ENCODE measurements at regions not wholly inside any gene's neighbourhood (a gene's known extent, or its start where the extent isn't known, plus 50 kb on each side); places are given as distances from the start of the nearest gene placed in this dataset.
A peak's percentile ranks its signal among the peaks of the same experiment; 100 is the strongest.
"Not testable (repeated sequence)": the region's sequence is repeated elsewhere in the genome, so short reads cannot be mapped to it uniquely, and the experiment has no call there.

DNA sequence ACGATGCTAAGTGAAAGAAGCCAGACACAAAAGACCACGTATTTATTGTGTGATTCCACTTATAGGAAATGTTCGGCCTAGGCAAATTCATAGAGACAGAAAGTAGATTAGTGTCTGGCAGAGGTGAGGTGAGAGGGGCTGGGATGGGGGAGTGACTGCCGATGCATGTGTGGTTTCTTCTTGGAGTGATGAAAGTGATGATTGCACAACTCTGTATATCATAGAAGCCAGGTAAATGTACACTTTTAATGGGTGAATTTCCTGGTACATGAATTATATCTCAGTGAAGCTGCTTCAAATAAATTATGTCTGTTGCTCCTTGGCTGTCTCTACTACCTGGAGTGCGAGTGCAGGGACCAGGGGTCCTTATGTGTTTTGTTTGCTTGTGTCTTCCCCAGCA is 76.2 kb upstream of the PTCH1 start:
- no peak for FAIRE-seq

DNA sequence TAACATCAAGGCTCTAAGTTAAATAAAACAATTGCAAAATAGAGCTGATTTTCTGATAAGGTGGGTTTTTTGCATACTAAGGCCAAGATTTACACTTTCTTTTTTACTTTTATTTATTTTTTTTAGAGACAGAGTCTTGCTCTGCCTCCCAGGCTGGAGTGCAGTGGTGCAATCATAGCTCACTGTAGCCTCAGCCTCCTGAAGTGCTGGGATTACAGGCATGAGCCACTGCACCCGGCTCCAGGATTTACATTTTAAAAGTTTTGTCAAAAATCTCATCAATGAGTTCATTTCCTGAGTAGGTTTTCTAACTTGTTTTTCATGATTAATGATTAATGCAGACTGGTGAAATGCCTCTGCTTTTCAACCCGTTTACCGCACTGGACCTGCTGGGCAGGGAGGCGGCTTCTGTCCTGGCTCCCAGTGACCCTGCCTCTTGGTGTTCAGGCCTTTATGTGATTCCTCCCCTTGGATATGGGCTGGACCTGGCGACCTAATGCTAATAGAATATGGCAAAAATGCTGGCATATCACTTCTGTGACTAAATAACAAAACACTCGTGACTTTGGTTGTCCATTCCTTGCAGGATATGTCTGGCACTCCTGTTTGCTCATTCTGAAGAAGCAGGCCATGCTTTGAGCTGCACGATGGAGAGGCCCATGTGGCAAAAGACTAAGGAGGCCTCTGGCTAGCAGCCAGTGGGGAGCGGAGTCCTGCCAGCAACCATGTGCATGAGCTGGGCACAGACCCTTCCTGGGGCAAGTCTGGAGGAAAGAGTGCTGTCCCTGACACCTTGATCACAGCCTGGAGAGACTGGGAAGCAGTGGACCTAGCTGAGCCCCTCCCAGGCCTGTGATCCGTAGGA is 72.2 kb upstream of the PTCH1 start:
- DNase-seq (ENCODE audit: insufficient read length, low spot score): no peak
- no peak for FAIRE-seq

More for the DNA sequence above, 76.2 kb upstream of the PTCH1 start:
- DNase-seq (ENCODE audit: insufficient read length, low spot score): no peak

DNA sequence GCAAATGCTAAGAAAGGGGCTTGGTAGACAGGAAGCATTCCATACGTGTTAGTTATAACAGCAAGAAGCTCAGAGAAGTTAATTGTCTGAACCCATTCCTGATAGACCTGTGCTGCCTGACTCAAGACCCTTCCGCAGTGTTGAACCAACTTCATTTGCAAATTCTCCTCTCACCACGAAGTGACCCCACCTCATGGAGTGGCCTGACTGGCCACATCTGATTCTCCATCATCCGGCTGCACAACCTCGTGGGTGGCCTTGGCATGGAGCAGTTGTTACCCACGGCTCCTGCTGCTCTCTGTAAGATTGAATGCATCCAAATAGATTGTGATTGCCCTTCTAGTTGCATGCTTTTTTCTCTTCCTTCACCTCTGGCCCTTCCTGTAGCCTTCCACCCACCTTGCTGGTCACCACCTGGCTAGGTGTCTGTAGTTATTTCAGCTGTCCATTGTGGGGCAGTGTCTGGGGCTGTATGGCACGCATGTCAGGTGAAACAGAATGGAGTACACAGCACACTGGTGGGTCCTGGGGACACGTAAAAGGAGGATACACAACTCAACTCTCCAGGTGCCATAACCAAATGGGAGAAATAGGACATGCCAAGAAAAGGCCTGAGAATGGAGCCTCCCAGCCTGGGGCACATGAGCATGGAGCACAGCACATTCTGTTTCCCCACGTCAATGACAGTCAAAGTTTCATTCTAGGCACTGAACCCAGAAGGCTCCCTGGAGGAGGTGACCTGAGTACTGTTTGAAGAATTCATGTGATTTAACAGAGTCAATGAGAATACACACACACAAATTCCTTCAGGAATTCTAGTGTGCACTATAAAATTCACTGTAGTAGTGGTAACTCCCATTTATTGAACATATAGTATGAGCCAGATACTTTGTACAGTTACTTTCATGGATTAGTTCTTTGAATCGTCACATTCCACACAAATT is 70.5 kb upstream of the PTCH1 start:
- DNase-seq (ENCODE audit: insufficient read length, low spot score) (no peak), FAIRE-seq (no peak)

DNA sequence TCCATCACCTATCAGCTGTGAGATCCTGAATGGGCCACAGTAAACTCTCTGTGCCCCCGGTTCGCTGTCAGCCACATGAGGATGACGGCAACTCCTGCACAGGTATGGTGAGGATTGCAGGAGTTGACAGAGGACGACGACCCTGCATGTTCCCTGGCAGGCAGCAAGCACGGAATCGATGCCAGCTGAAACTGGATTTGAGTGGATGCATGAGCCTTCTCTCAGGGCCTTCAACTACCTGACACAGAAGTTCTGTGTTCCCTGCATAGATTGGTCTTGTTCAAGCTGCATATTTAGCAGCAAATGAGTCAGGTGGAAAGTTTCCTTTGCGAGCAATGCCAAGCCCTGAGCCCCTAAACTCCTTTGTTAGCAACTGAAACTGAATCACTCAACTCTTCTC is 69.6 kb upstream of the PTCH1 start:
- FAIRE-seq (no peak), DNase-seq (ENCODE audit: insufficient read length, low spot score) (no peak)

DNA sequence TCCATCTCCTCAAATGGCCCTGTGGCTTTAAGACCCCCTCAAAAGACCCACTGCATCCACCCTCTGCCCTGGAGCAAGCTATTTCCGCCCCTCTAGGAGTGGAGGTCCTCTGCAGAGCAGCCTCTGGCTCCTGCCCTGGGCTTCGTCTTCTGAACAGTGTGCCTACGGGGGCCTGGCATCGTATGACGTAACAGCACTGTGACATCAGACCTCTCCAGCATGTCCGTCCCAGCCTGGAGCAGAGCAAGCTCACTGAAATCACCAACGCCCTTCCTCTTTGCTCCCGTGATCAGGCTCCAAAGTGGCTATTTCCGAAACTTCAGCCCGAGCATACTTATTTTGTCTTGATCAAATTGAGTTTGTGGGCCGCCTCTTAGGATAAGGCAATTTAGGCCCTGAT is 69.1 kb upstream of the PTCH1 start:
- no peak for FAIRE-seq

DNA sequence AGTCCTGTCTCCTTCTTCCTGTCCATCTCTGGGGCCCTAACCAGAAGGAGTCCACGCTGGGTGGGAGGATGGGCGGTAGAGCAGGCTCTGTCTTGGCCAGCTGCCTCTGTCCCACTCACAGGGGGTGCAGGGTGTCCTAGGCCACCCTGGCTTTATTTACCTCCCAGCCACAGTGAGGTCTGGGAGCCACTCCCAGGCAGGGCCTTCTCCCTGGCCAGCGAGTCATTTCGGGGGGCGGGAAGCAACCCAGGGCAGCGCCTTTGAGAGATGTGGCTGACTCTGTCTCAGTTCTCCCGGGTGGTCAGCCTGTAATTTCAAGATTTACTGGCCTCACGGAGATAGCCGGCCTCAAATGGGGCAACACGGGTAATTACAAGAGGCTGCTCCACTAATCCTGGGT is 67.4 kb upstream of the PTCH1 start:
- DNase-seq (ENCODE audit: insufficient read length, low spot score) (no peak), FAIRE-seq (no peak)

More for the DNA sequence above, 69.1 kb upstream of the PTCH1 start:
- no peak for DNase-seq (ENCODE audit: insufficient read length, low spot score)

DNA sequence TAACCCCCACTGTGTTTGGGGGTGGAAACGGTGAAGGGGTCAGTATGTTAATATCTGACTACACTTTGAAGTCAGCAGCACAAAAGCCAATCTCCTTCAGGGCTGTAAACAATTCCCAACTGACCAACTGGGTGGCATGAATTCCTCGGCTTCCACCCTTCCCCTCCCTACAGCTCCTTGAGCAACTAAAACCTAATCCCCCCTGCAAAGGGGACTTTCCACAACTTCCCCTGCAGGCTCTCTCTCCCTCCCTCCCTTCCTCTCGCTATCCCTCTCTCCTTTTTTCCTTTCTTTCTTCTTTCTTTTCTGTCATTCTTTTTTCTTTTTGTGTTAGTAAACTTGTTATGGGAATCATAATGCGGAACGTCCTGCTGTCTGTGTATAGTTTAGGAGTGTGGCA is 65.1 kb upstream of the PTCH1 start:
- DNase-seq (ENCODE audit: insufficient read length, low spot score) (no peak), FAIRE-seq (no peak)

DNA sequence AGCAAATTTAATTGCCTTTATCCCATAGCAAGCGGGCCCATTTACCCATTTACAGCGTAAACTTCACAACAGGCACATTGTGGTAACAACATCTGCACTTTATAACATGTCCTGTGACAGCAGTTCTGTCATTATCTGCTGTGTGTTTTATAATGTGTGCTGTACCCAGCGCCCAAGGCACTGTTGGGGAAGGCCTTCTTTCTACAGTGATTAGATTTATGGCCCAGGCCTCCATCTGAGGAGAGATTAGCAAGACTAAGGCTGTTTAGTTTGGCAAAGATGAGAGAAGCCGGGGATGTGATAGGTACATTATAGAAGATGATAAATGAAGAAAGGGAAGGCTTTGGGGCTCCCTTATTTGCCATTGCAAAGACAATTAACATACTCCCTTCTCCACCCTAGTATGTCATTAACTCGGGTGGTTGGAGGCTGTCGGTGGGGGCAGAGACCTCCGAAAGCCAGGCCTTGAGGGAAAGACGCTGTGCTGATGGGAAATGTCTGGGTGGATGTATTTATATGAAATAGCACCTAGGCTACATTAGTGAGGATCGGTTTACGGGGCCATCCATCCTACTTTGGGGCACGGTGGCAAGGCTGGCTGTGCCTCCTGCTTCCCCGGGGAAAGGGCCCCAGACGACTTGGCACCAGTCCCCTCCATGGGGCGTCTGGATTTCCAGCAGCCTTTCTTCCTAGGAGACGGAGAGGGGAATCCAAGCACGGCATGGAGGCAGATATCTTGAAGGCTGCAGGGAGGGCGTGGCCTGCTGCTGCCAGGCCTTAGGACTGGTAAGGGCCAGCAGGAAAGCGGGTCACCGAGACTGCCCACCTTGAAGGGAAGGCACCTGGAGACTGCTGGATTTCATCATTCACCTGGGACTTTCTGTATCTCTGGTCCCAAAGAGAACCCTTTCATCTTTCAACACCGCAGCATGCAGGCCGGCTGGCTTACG is 64.3 kb upstream of the PTCH1 start:
- DNase-seq (ENCODE audit: insufficient read length, low spot score) (no peak), FAIRE-seq (no peak)

DNA sequence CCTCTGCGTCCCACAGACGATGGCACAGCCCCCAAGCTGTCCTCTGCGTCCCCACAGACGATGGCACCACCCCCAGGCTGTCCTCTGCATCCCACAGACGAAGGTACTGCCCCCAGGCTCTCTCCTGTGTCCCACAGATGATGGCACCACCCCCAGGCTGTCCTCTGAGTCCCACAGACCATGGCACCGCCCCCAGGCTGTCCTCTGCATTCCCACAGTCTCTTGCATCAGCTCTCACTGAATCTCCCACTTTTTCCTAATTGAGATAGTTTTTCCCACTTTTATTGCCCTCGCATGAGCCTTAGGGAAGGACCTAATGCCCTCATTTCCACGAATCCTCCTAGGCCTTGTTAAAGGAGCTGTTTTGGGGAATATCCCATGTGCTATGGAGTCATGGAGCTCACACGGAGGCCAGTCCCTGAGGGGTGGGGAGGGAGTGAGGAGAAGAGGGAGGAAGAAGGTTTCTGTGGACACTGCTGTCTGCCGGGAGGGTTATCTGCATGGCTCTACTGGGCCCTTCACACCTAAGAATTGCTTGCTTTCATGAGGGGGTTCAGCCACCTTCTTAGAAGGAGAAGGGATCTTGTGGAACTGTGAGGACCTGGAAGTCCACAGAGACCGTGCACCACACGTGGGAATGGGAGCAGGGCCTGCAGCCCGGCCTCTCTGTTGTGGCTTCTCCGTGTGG is 58.2 kb upstream of the PTCH1 start:
- DNase-seq (ENCODE audit: insufficient read length, low spot score) (no peak), FAIRE-seq (no peak)

DNA sequence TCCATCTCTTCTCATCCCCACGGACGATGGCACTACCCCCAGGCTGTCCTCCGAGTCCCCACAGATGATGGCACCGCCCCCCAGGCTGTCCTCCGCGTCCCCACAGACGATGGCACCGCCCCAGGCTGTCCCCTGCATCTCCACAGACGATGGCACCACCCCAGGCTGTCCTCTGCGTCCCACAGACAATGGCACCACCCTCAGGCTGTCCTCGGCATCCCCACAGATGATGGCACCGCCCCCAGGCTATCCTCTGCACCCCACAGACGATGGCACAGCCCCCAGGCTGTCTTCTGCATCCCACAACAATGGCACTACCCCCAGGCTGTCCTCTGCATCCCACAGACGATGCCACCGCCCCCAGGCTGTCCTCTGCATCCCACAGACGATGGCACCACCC is 57.4 kb upstream of the PTCH1 start:
- no peak for DNase-seq (ENCODE audit: insufficient read length, low spot score)
- FAIRE-seq: no peak

DNA sequence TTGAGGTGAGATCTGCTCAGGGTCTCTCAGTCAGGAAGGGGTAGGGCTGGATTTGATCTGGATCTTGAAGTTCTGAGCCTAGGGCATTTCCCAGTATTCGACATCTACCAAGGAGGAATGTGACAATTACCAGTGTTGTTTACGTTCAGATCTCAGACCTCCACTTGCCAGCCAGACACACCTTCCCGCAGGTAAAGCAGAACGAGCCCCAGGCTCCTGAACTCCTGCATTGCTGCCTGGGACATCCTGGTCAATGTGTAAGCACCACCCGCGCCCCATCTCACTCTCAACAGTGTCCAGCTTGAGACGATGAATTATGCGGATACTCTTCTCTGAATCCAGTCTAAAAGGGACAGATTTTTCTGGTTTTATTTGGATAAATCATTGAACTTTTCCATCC is 56.7 kb upstream of the PTCH1 start:
- no peak for FAIRE-seq
- DNase-seq (ENCODE audit: insufficient read length, low spot score): no peak

DNA sequence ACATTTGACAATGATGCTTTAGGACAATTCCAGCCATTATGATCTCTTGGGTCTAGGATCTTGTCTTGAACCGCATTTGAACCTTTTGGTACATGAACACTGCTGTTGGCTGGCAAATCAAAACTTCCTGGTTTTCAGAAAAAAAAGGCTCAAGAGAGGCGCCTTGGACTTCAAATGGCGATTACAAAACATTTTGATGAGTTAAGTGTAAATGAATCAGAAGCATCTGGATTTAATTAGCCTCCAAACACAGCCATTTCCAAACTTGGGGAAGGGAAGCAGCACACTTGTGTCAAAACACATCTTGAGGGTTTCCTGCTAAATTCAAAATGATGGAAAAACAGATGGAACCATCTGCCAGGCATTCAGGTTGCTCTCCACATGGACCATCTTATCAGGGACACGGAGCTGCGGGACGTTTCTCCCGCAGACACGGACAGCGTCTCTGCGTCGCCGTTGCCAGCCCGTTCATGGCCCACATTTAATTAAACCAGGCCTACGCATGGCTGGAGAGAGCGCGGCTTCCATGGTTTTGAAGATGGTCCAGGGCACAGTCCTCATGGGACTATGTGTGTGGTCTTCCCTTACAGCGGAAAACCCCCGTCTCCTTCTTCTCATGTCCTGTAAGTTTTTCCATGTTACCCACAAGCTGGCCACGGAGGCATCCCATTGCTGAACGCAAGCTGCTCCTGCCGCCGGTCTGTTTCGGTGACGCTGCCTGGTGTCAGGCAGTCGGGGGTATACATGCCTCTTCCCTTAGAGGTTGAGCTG is 55.8 kb upstream of the PTCH1 start:
- DNase-seq (ENCODE audit: insufficient read length, low spot score) (no peak), FAIRE-seq (no peak)

DNA sequence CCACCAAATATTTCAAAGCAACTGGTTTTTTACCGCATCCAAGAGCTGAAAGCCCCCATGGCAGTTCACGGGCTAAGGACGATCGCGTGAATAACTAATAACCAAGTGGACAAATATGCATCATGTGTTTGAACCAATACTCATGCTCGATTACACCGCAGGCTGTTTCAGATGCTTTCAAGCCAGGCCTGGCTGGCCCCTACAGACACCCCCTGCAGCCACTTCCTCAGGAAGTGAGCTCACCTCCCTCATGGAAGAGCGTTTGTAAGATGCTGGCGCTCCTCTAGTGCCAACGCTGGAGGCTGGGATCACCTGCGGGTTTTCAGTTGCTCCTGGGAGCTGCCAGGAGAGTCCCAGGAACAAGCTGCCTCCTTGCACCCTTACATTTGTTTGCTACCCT is 53.9 kb upstream of the PTCH1 start:
- DNase-seq (ENCODE audit: insufficient read length, low spot score) (no peak), FAIRE-seq (no peak)

DNA sequence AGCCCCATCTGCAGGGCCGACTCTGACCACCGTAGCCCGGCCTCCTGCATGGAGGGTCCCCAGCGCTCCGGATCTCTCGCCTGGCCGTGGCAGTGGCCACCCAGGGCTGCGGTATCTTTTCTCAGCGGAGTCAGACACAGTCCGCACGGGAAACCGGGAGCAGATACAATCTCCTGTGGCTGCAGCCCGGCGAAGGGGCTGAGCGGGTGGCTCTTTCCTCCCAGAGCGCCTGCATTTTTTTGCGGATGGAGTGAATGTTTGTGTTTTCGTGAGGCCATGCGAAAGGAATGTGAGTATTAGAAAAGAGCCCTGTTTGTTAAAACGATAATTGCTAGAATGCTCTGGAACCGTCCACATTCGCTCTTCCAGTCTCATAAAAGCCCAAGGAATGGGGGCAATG is 53.4 kb upstream of the PTCH1 start:
- FAIRE-seq: peak; percentile 45
- DNase-seq (ENCODE audit: insufficient read length, low spot score): no peak

DNA sequence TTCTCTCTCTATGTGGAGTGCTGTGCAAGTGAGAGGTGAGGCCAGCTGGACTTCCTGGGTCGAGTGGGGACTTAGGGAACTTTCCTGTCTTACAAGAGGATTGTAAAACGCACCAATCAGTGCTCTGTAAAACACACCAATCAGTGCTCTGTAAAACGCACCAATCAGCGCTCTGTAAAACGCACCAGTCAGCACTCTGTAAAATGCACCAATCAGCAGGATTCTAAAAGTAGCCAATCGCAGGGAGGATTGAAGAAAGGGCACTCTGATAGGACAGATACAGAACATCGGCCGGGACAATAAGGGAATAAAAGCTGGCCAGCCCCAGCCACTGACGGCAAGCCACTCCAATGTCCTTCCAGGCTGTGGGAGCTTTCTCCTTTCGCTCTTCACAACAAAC is 52.0 kb upstream of the PTCH1 start:
- FAIRE-seq; DNase-seq (ENCODE audit: insufficient read length, low spot score): not testable (repeated sequence)

Measured in GM19239 (cell line).